H1 (cell line): ENCODE measurements at regions not wholly inside any gene's neighbourhood (a gene's known extent, or its start where the extent isn't known, plus 50 kb on each side); places are given as distances from the start of the nearest gene placed in this dataset.

Experiments
- CTCF ChIA-PET: fragments of 300-600 bp; sonication (Branson Sonifier 250); formaldehyde crosslinking; loops from one replicate; lab custom pipeline; 2021; ENCODE audit not compliant: partially characterized antibody; lab: Charles Lee
- POLR2A ChIA-PET: fragments of 300-600 bp; sonication (Branson Sonifier 250); formaldehyde crosslinking; loops from one replicate; lab custom pipeline; 2021; ENCODE audit warnings: inconsistent platforms; ENCODE audit not compliant: partially characterized antibody; lab: Charles Lee
- DNase-seq, 2 experiments: peaks; one replicate each; pipeline versions ENCODE4 v3.0.0 to v3.0.0-alpha.2; 2010 to 2022; ENCODE audit warnings: low spot score in 2 of 2, low read depth in 1 of 2, mixed read lengths in 1 of 2
- FAIRE-seq: peaks from 2 replicates; lab custom pipeline; 2011; peaks lifted over from hg19 to GRCh38; lab: Jason Lieb, UNC
- H2AFZ ChIP-seq: 2 replicates; pipeline ENCODE4 v1.8.1; 2012; ENCODE audit warnings: low read length, inconsistent platforms
- H2AK5ac ChIP-seq: 2 replicates; pipeline ENCODE4 v1.6.1; 2013; ENCODE audit warnings: low read depth, low read length
- H2BK120ac ChIP-seq: replicated peaks from 2 replicates; pipeline ENCODE3; 2013; ENCODE audit warnings: low read depth, low read length, inconsistent platforms
- H2BK12ac ChIP-seq: 2 replicates; pipeline ENCODE4 v1.6.1; 2013; ENCODE audit warnings: low read depth, low read length
- H2BK15ac ChIP-seq: 2 replicates; pipeline ENCODE4 v1.6.1; 2013; ENCODE audit warnings: low read length
- H2BK20ac ChIP-seq: 2 replicates; pipeline ENCODE4 v1.6.1; 2013; ENCODE audit warnings: low read length
- H2BK5ac ChIP-seq: 2 replicates; pipeline ENCODE4 v1.6.1; 2013; ENCODE audit warnings: low read depth, low read length
- H3K14ac ChIP-seq: 2 replicates; pipeline ENCODE4 v1.6.1; 2013; ENCODE audit warnings: inconsistent platforms; ENCODE audit not compliant: insufficient read length
- H3K18ac ChIP-seq: 2 replicates; pipeline ENCODE4 v1.6.1; 2013; ENCODE audit warnings: low read length; ENCODE audit errors: extremely low read depth
- H3K23ac ChIP-seq: 2 replicates; pipeline ENCODE4 v1.6.1; 2013; ENCODE audit warnings: inconsistent platforms; ENCODE audit not compliant: insufficient read length
- H3K23me2 ChIP-seq: 2 replicates; pipeline ENCODE4 v1.6.1; 2013; ENCODE audit warnings: low read depth, low read length
- H3K27ac ChIP-seq: 2 replicates; pipeline ENCODE4 v1.6.1; 2011; ENCODE audit warnings: low read depth, low read length, inconsistent platforms
- H3K27me3 ChIP-seq, 4 experiments: replicated peaks in 1 of 4; 1 replicate in 1 of 4; 2 replicates in 3 of 4; pipeline versions ENCODE4 v1.6.1 to v1.8.1; 2011 to 2013; ENCODE audit warnings: low read length in 3 of 4, mild to moderate bottlenecking in 3 of 4, inconsistent platforms in 2 of 4, mixed read lengths in 2 of 4, moderate library complexity in 1 of 4; ENCODE audit not compliant: control insufficient read depth in 3 of 4, insufficient read depth in 3 of 4; ENCODE audit errors: extremely low read depth in 1 of 4
- H3K36me3 ChIP-seq, 4 experiments: 2 replicates each; pipeline versions ENCODE4 v1.6.1 to v1.8.1; 2011 to 2013; ENCODE audit warnings: mild to moderate bottlenecking in 4 of 4, low read length in 3 of 4, moderate library complexity in 2 of 4, control low read depth in 1 of 4, inconsistent platforms in 1 of 4; ENCODE audit not compliant: insufficient read depth in 4 of 4, control insufficient read depth in 2 of 4
- H3K4ac ChIP-seq: replicated peaks from 2 replicates; pipeline ENCODE3; 2013; ENCODE audit warnings: low read length, low read depth, mixed read lengths, inconsistent platforms; ENCODE audit not compliant: insufficient read length
- H3K4me1 ChIP-seq, 4 experiments: replicated peaks in 1 of 4; 1 replicate in 1 of 4; 2 replicates in 3 of 4; pipeline versions ENCODE4 v1.6.1 to v1.8.1; 2011 to 2013; ENCODE audit warnings: low read length in 3 of 4, inconsistent platforms in 2 of 4, mixed read lengths in 1 of 4; ENCODE audit not compliant: insufficient read depth in 4 of 4, control insufficient read depth in 3 of 4
- H3K4me2 ChIP-seq, 2 experiments: 2 replicates each; pipeline versions ENCODE4 v1.6.1 to v1.8.1; 2011 to 2013; ENCODE audit warnings: low read depth in 2 of 2, low read length in 2 of 2, control low read depth in 1 of 2, inconsistent platforms in 1 of 2, mild to moderate bottlenecking in 1 of 2; ENCODE audit not compliant: insufficient read depth in 1 of 2
- H3K4me3 ChIP-seq, 4 experiments: fragments of 200-600, 300-600 bp in 1 of 4; sonication (generic), shearing (Covaris generic), sonication (Bioruptor Twin) in 1 of 4; 2 replicates each; pipeline versions ENCODE4 v1.5.1 to v1.8.1; 2011 to 2016; ENCODE audit warnings: low read length in 4 of 4, low read depth in 3 of 4, control low read depth in 2 of 4, inconsistent platforms in 2 of 4, mild to moderate bottlenecking in 2 of 4, mixed read lengths in 1 of 4, moderate library complexity in 1 of 4; ENCODE audit not compliant: insufficient read depth in 2 of 4; ENCODE audit errors: extremely low read depth in 1 of 4
- H3K56ac ChIP-seq: replicated peaks from 2 replicates; pipeline ENCODE3; 2013; ENCODE audit warnings: low read depth, mild to moderate bottlenecking, mixed read lengths, low read length, inconsistent platforms; ENCODE audit not compliant: insufficient read length
- H3K79me1 ChIP-seq: 2 replicates; pipeline ENCODE4 v1.6.1; 2013; ENCODE audit warnings: low read depth, low read length, control low read depth
- H3K79me2 ChIP-seq, 2 experiments: 2 replicates each; pipeline versions ENCODE4 v1.6.1 to v1.8.1; 2012 to 2013; ENCODE audit warnings: low read length in 2 of 2, mild to moderate bottlenecking in 2 of 2, inconsistent platforms in 1 of 2; ENCODE audit not compliant: insufficient read depth in 2 of 2, control insufficient read depth in 1 of 2
- H3K9ac ChIP-seq, 4 experiments: replicated peaks in 1 of 4; 1 replicate in 1 of 4; 2 replicates in 3 of 4; pipeline versions ENCODE4 v1.6.1 to v1.8.1; 2011 to 2013; ENCODE audit warnings: low read depth in 3 of 4, low read length in 3 of 4, control low read depth in 2 of 4, mild to moderate bottlenecking in 2 of 4, moderate library complexity in 2 of 4, inconsistent platforms in 1 of 4; ENCODE audit errors: extremely low read depth in 1 of 4
- H3K9me3 ChIP-seq, 2 experiments: 2 replicates each; pipeline versions ENCODE4 v1.6.1 to v1.8.1; 2012 to 2013; ENCODE audit warnings: mild to moderate bottlenecking in 2 of 2, moderate library complexity in 2 of 2, control low read depth in 1 of 2, inconsistent platforms in 1 of 2, low read depth in 1 of 2, low read length in 1 of 2, mixed read lengths in 1 of 2; ENCODE audit not compliant: insufficient read depth in 2 of 2
- H4K20me1 ChIP-seq, 2 experiments: replicated peaks in 1 of 2; 2 replicates each; pipeline versions ENCODE3 to v1.8.1; 2011 to 2013; ENCODE audit warnings: inconsistent platforms in 2 of 2, low read length in 2 of 2, mild to moderate bottlenecking in 1 of 2; ENCODE audit not compliant: insufficient read depth in 2 of 2, control insufficient read depth in 1 of 2
- H4K5ac ChIP-seq: 2 replicates; pipeline ENCODE4 v1.6.1; 2013; ENCODE audit warnings: low read length, low read depth, mixed read lengths, inconsistent platforms; ENCODE audit not compliant: insufficient read length
- H4K8ac ChIP-seq: 2 replicates; pipeline ENCODE4 v1.8.0; 2013; ENCODE audit warnings: mild to moderate bottlenecking, moderate library complexity, low read length, inconsistent platforms; ENCODE audit not compliant: insufficient read depth; ENCODE audit errors: extremely low read depth
- H4K91ac ChIP-seq: replicated peaks from 2 replicates; pipeline ENCODE3; 2013; ENCODE audit warnings: low read length, mixed read lengths, inconsistent platforms; ENCODE audit not compliant: insufficient read length
- MAFK ChIP-seq: IDR thresholded peaks from 2 replicates; pipeline ENCODE4 v1.6.1; 2012; ENCODE audit warnings: low read depth, mild to moderate bottlenecking, improper control_type of control experiment, low read length
- TAF7 ChIP-seq: optimal IDR thresholded peaks from 2 replicates; pipeline ENCODE3; 2011; ENCODE audit warnings: low read depth, mild to moderate bottlenecking, inconsistent platforms, low read length, moderate library complexity, borderline replicate concordance
- TCF12 ChIP-seq: IDR thresholded peaks from 2 replicates; pipeline ENCODE4 v1.6.1; 2011; ENCODE audit warnings: low read depth, mild to moderate bottlenecking, low read length
- WGBS, 2 experiments: shearing (Covaris generic) in 1 of 2; methylation state at CpG; one replicate each; pipeline versions ENCODE4 v1.1.6 to v1.1.7; 2013 to 2015; ENCODE audit warnings: low lambda C conversion rate in 2 of 2, mixed read lengths in 2 of 2, inconsistent platforms in 1 of 2, low coverage in 1 of 2, missing lambda C conversion rate in 1 of 2; ENCODE audit not compliant: insufficient replicate concordance in 2 of 2, insufficient coverage in 1 of 2, insufficient read length in 1 of 2; ENCODE audit errors: extremely low coverage in 1 of 2, missing lambda C conversion rate in 1 of 2; 5-methylcytosine and 5-hydroxymethylcytosine counted together
- TF ChIP-seq, protein P1 (sequence below): IDR thresholded peaks from 2 replicates; pipeline ENCODE4 v1.6.1; 2012; ENCODE audit warnings: inconsistent platforms

DNA sequence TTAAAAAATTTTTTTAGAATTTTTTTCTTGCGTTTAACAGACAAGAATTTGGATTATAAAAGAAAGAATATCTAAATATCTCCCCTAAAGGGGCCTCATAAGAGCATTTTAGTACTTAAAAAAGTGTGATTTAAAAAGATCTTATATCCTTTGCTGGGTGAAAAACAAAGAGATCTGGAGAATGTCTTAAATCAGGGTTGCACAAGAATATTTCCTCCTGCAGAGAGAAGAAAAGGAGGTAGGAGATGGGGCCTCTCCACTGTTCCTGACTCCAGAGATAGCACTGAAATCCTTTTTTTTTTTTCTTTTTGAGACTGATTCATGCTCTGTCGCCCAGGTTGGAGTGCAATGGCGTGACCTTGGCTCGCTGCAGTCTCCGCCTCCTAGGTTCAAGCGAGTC, 68.5 kb upstream of the OSR1 start:
- Histone ChIP-seq H2BK5ac (no peak overlapping the region), H3K23me2 (no peaks in the 10 kb centered on the region), H4K8ac (no peak overlapping the region; the same call in 1 of the 2 replicates), H3K27ac (no peak overlapping the region), H2BK120ac (no peak overlapping the region), H2AK5ac (no peak overlapping the region), H3K4me2 (no peak overlapping the region), H2BK20ac (no peak overlapping the region), H3K14ac (no peak overlapping the region), H4K20me1 (no peaks in the 10 kb centered on the region), H2AFZ (0 out of 2 replicates have a peak overlapping the region, but pooled peaks have one; percentile 25), H2BK12ac (no peak overlapping the region), H4K5ac (no peak overlapping the region), H3K36me3 (no peaks in the 10 kb centered on the region)
- FAIRE-seq (no peak), DNase-seq (no peak)
- CTCF ChIA-PET: interaction anchor here (0.6 kb wide), 1 partner anchor 30 kb away, joined by 3 read pairs; no protein-coding TSS in a partner anchor
- POLR2A ChIA-PET: no interaction called here
- TF ChIP-seq, protein P1, sequence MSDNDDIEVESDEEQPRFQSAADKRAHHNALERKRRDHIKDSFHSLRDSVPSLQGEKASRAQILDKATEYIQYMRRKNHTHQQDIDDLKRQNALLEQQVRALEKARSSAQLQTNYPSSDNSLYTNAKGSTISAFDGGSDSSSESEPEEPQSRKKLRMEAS: no peak
- TF ChIP-seq MAFK (no peak), TAF7 (no peak), TCF12 (no peak)
- TF ChIP-seq, all 59 proteins: peak for 0
- Histone ChIP-seq H3K9ac (no peak overlapping the region), H3K4me1 (peaks cover 0 to 15% (median 5%) of the 10 kb centered on the region in 4 experiments; a peak in 3 of 7 replicates), H2BK15ac (no peak overlapping the region), H3K23ac (no peak overlapping the region), H3K18ac (no peak overlapping the region; the same call in 1 of the 2 replicates), H3K4ac (no peak overlapping the region), H3K9me3 (no peaks in the 10 kb centered on the region), H3K79me1 (no peaks in the 10 kb centered on the region), H3K27me3 (no peaks in the 10 kb centered on the region), H3K4me3 (no peak overlapping the region), H3K56ac (no peak overlapping the region), H3K79me2 (no peaks in the 10 kb centered on the region), H4K91ac (no peak overlapping the region)
- 92% methylated on average over 6 of the region's 6 CpGs; no CpG with 5 or more reads in 1 of the 2 experiments for WGBS, 2 experiments
